BE2C (cell line): ENCODE measurements at regions not wholly inside any gene's neighbourhood (a gene's known extent, or its start where the extent isn't known, plus 50 kb on each side); places are given as distances from the start of the nearest gene placed in this dataset.

Source experiments
- DNase-seq: peaks from one replicate; pipeline ENCODE4 v3.0.0-alpha.2; 2020
- H3K27me3 ChIP-seq: fragments of 250-450 bp; sonication (Bioruptor Pico); 2 replicates; pipeline ENCODE4 v1.5.1; 2020; ENCODE audit warnings: mild to moderate bottlenecking
- H3K36me3 ChIP-seq: fragments of 250-450 bp; sonication (Bioruptor Pico); 2 replicates; pipeline ENCODE4 v1.5.1; 2020; ENCODE audit warnings: mild to moderate bottlenecking
- H3K4me1 ChIP-seq: fragments of 250-450 bp; sonication (Bioruptor Pico); 2 replicates; pipeline ENCODE4 v1.5.1; 2020
- H3K4me3 ChIP-seq: 2 replicates; pipeline ENCODE4 v1.5.1; 2011; ENCODE audit warnings: low read depth, low read length
- H3K9me3 ChIP-seq: fragments of 250-450 bp; sonication (Bioruptor Pico); 2 replicates; pipeline ENCODE4 v1.5.1; 2020
- CTCF ChIP-seq: IDR thresholded peaks from 2 replicates; pipeline ENCODE4 v1.5.1; 2012; ENCODE audit warnings: mild to moderate bottlenecking, low read depth, low read length

GRCh38 chr4:123072060-123072459, 149.7 kb upstream of the NUDT6 start:
- H3K27me3 ChIP-seq: no peaks in the 10 kb centered on the region
- no peaks in the 10 kb centered on the region for H3K9me3 ChIP-seq
- no peak for DNase-seq
- no peaks in the 10 kb centered on the region for H3K36me3 ChIP-seq
- H3K4me3 ChIP-seq: no peak overlapping the region
- no peaks in the 10 kb centered on the region for H3K4me1 ChIP-seq
- no peak for TF ChIP-seq CTCF

DNA sequence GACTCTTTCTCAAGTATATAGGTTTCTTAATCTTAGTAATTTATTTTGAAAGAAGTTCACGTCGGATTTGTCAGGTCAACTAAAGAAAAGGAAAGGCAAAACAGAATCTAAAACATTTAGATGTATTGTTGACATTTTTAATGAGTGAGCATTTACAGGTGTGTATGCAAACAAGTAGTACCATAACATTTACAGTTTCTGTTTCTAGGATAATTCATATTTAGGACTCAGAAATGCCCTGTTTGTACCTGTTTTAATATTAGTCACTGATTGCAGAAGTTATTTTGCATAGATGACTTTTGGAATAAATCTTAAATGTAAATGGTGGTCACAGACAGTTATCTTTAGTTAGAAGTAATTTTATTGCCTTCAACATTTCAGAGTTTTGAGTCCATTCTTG, 151.3 kb upstream of the NUDT6 start:
- no peaks in the 10 kb centered on the region for H3K27me3 ChIP-seq
- no peaks in the 10 kb centered on the region for H3K36me3 ChIP-seq
- H3K4me3 ChIP-seq: no peak overlapping the region
- no peaks in the 10 kb centered on the region for H3K4me1 ChIP-seq
- no peak for TF ChIP-seq CTCF
- no peak for DNase-seq
- no peaks in the 10 kb centered on the region for H3K9me3 ChIP-seq

DNA sequence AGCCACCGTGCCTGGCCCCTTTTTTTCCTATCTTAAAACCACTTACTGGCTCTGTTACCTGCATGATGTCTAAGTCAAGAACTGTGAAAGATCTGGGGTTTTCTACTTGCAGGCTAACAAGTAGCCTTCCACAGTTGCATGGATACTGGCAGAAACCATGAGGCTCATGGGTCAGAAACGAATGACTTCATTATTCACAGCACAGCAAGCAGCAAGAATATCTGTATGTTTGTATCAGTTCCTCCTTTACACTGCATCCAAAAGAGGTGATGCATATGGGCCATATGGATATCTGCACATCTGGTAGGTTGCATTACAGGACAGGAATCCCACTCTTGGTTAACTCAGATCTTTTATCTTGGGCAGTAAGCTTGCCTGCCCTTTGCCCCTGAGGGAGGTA, 154.9 kb upstream of the NUDT6 start:
- TF ChIP-seq CTCF: no peak
- no peaks in the 10 kb centered on the region for H3K4me1 ChIP-seq
- no peak overlapping the region for H3K4me3 ChIP-seq
- no peaks in the 10 kb centered on the region for H3K9me3 ChIP-seq
- H3K27me3 ChIP-seq: no peaks in the 10 kb centered on the region
- H3K36me3 ChIP-seq: no peaks in the 10 kb centered on the region
- DNase-seq: no peak

DNA sequence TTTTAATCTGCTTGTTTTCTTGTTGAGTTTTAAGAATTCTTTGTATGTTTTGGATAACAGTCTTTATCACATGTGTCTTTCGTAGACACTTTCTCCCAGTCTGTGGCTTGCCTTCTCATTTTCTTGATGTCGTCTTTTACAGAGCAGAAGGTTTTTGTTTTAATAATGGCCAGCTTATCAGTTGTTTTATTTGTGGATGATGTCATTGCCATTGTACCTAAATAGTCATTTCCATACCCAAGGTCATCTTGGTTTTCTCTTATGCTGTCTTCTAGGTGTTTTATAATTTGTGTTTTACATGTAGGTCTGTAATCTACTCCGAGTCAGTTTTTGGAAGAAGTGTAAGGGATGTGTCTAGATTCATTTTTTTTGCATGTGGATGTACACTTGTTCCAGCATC, 159.6 kb upstream of the NUDT6 start:
- no peaks in the 10 kb centered on the region for H3K36me3 ChIP-seq
- no peak for DNase-seq
- no peak for TF ChIP-seq CTCF
- no peaks in the 10 kb centered on the region for H3K27me3 ChIP-seq
- H3K9me3 ChIP-seq: no peaks in the 10 kb centered on the region
- no peaks in the 10 kb centered on the region for H3K4me1 ChIP-seq
- no peak overlapping the region for H3K4me3 ChIP-seq

GRCh38 chr4:123083646-123084045, 161.2 kb upstream of the NUDT6 start:
- no peak for TF ChIP-seq CTCF
- Histone ChIP-seq H3K27me3 (no peaks in the 10 kb centered on the region), H3K4me1 (no peaks in the 10 kb centered on the region), H3K4me3 (no peak overlapping the region), H3K36me3 (no peaks in the 10 kb centered on the region), H3K9me3 (no peaks in the 10 kb centered on the region)
- no peak for DNase-seq

DNA sequence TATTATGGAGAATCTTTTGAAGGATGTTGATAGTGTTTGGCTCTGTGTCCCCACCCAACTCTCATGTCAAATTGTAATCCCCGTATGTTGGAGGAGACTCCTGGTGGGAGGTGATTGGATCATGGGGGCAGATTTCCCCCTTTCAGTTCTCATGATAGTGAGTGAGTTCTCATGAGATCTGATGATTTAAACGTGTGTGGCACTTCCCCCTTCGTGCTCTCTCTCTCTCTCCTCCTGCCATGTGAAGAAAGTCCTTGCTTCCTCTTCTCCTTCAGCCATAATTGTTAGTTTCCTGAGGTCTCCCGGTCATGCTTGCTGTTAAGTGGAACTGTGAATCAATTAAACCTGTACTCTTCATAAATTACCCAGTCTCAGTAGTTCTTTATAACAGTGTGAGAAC, 166.1 kb upstream of the NUDT6 start:
- DNase-seq: no peak

More for the DNA sequence above, 166.1 kb upstream of the NUDT6 start:
- no peak for TF ChIP-seq CTCF
- H3K27me3 ChIP-seq: no peaks in the 10 kb centered on the region
- H3K4me3 ChIP-seq: no peak overlapping the region
- H3K9me3 ChIP-seq: no peaks in the 10 kb centered on the region
- H3K4me1 ChIP-seq: no peaks in the 10 kb centered on the region
- no peaks in the 10 kb centered on the region; the same call in 1 of the 2 replicates for H3K36me3 ChIP-seq
